GM23338 (cell line): ENCODE measurements at regions not wholly inside any gene's neighbourhood (a gene's known extent, or its start where the extent isn't known, plus 50 kb on each side); places are given as distances from the start of the nearest gene placed in this dataset.
A peak's percentile ranks its signal among the peaks of the same experiment; 100 is the strongest.

Experiments used
- ATAC-seq: fragments of 200-7000 bp; cut with Tn5 transposase; 3 replicates; pipeline ENCODE4 v1.9.1; 2020
- DNase-seq: peaks from one replicate; pipeline ENCODE4 v3.0.0-alpha.2; 2015; ENCODE audit warnings: low spot score
- H2AFZ ChIP-seq: fragments of 200-600 bp; sonication (generic); 2 replicates; pipeline ENCODE4 v1.8.0; 2016; ENCODE audit warnings: antibody characterized with exemption, mild to moderate bottlenecking, moderate library complexity
- H3F3A ChIP-seq: fragments of 200-600 bp; sonication (generic); replicated peaks from 2 replicates; pipeline ENCODE4 v1.8.0; 2017; ENCODE audit warnings: antibody characterized with exemption, mixed run types, low read depth
- H3K27ac ChIP-seq: fragments of 200-600 bp; sonication (generic); 2 replicates; pipeline ENCODE4 v1.6.1; 2016; ENCODE audit warnings: low read depth
- H3K27me3 ChIP-seq: fragments of 200-600 bp; sonication (generic); 2 replicates; pipeline ENCODE4 v1.8.0; 2016; ENCODE audit warnings: mild to moderate bottlenecking, mixed run types, moderate library complexity; ENCODE audit not compliant: insufficient read depth
- H3K36me3 ChIP-seq: fragments of 200-600 bp; sonication (generic); 2 replicates; pipeline ENCODE4 v1.8.0; 2016; ENCODE audit warnings: mild to moderate bottlenecking; ENCODE audit not compliant: insufficient read depth
- H3K4me1 ChIP-seq: fragments of 200-600 bp; sonication (generic); 2 replicates; pipeline ENCODE4 v1.8.0; 2016; ENCODE audit warnings: mild to moderate bottlenecking, moderate library complexity; ENCODE audit not compliant: insufficient read depth
- H3K4me2 ChIP-seq: fragments of 200-600 bp; sonication (generic); 2 replicates; pipeline ENCODE4 v1.7.1; 2017; ENCODE audit warnings: mixed run types
- H3K4me3 ChIP-seq: fragments of 200-600 bp; sonication (generic); 2 replicates; pipeline ENCODE4 v1.6.1; 2016; ENCODE audit warnings: mixed run types
- H3K79me2 ChIP-seq: fragments of 200-600 bp; sonication (generic); replicated peaks from 2 replicates; pipeline ENCODE4 v1.8.0; 2017; ENCODE audit warnings: mild to moderate bottlenecking; ENCODE audit not compliant: insufficient read depth
- H3K9me2 ChIP-seq: fragments of 200-600 bp; sonication (generic); 2 replicates; pipeline ENCODE4 v1.8.0; 2017; ENCODE audit not compliant: insufficient read depth
- H4K20me1 ChIP-seq: fragments of 200-600 bp; sonication (generic); replicated peaks from 2 replicates; pipeline ENCODE4 v1.8.0; 2017; ENCODE audit warnings: mild to moderate bottlenecking; ENCODE audit not compliant: insufficient read depth
- H3K27ac Mint-ChIP-seq: 2 replicates; pipeline ENCODE4 v1.8.0; 2020; ENCODE audit warnings: inconsistent platforms, mild to moderate bottlenecking, moderate library complexity, mixed read lengths
- H3K27me3 Mint-ChIP-seq: 3 replicates; pipeline ENCODE4 v1.8.0; 2022; ENCODE audit warnings: low read depth, mild to moderate bottlenecking, moderate library complexity, mixed read lengths, inconsistent platforms; ENCODE audit not compliant: insufficient read depth, poor library complexity
- H3K36me3 Mint-ChIP-seq: 3 replicates; pipeline ENCODE4 v1.8.0; 2021; ENCODE audit warnings: low read depth, mild to moderate bottlenecking, inconsistent platforms, moderate library complexity, mixed read lengths
- H3K4me1 Mint-ChIP-seq: 3 replicates; pipeline ENCODE4 v1.8.0; 2020; ENCODE audit warnings: mild to moderate bottlenecking, inconsistent platforms, mixed read lengths
- H3K4me3 Mint-ChIP-seq: 3 replicates; pipeline ENCODE4 v1.8.0; 2021; ENCODE audit warnings: moderate library complexity, mild to moderate bottlenecking, inconsistent platforms, mixed read lengths
- H3K9me3 Mint-ChIP-seq: 3 replicates; pipeline ENCODE4 v1.8.0; 2020; ENCODE audit warnings: moderate library complexity, mild to moderate bottlenecking, inconsistent platforms, mixed read lengths
- CREB1 ChIP-seq: fragments of 250-450 bp; sonication (Bioruptor Pico); IDR thresholded peaks from 2 replicates; pipeline ENCODE4 v1.5.0; 2020; ENCODE audit warnings: low read depth, mild to moderate bottlenecking, moderate library complexity
- CTCF ChIP-seq, 2 experiments: fragments of 200-600 bp in 1 of 2; sonication (generic) in 1 of 2; conservative IDR thresholded peaks; 2 replicates each; pipeline versions ENCODE4 v1.5.1 to v1.6.1; 2016 to 2017; ENCODE audit warnings: antibody characterized with exemption in 2 of 2, low read depth in 2 of 2, mild to moderate bottlenecking in 2 of 2, moderate library complexity in 1 of 2
- ETS1 ChIP-seq: IDR thresholded peaks from 2 replicates; pipeline ENCODE4 v1.6.1; 2016; ENCODE audit warnings: antibody characterized with exemption
- EZH2 ChIP-seq: fragments of 200-600 bp; sonication (generic); IDR thresholded peaks from one replicate; pipeline ENCODE4 v1.8.0; 2017; ENCODE audit warnings: antibody characterized with exemption, mild to moderate bottlenecking, low read depth; ENCODE audit not compliant: unreplicated experiment
- EZH2phosphoT487 ChIP-seq: fragments of 200-600 bp; sonication (generic); IDR thresholded peaks from one replicate; pipeline ENCODE4 v1.8.1; 2018; ENCODE audit warnings: antibody characterized with exemption; ENCODE audit not compliant: unreplicated experiment
- NANOG ChIP-seq: IDR thresholded peaks from 2 replicates; pipeline ENCODE4 v1.6.1; 2016; ENCODE audit warnings: antibody characterized with exemption, borderline replicate concordance
- POLR2AphosphoS5 ChIP-seq: IDR thresholded peaks from 2 replicates; pipeline ENCODE4 v1.6.1; 2016; ENCODE audit warnings: antibody characterized with exemption, low read depth
- STAT1 ChIP-seq: IDR thresholded peaks from one replicate; pipeline ENCODE4 v1.6.1; 2016; ENCODE audit warnings: antibody characterized with exemption; ENCODE audit not compliant: unreplicated experiment
- ZNF331 ChIP-seq: fragments of 250-450 bp; sonication (Bioruptor Pico); IDR thresholded peaks from 2 replicates; pipeline ENCODE4 v1.5.0; 2020; ENCODE audit warnings: low read depth, mild to moderate bottlenecking, moderate library complexity
- TF ChIP-seq, protein P1 (sequence below): IDR thresholded peaks from one replicate; pipeline ENCODE4 v1.6.1; 2018; ENCODE audit warnings: antibody characterized with exemption; ENCODE audit not compliant: unreplicated experiment

DNA sequence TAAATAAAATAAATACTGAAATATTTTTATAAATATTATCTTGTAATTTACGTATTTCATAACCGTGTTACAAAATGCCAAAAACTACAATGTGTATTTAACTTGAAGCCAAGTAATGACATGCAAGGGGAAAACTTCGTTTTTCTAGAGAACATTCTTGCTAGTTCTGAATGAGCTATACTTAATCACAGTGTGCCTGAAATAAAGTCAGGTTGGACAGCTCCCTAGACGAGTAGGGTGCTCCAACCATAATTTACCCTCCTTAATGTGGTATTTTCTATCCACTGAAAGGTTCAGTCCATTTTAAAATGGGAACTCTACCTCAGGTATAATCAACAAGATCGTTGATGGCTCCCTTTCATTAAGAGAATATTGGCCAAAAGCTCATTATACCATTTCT, 194.5 kb upstream of the AHR start:
- ATAC-seq (no peak), DNase-seq (no peak)
- Histone ChIP-seq H3K36me3 (no peaks in the 10 kb centered on the region), H3K27ac (no peak overlapping the region), H2AFZ (no peak overlapping the region), H4K20me1 (no peaks in the 10 kb centered on the region), H3K79me2 (no peaks in the 10 kb centered on the region), H3K4me1 (peaks cover 22% of the 10 kb centered on the region), H3K27me3 (no peaks in the 10 kb centered on the region), H3K9me2 (no peaks in the 10 kb centered on the region), H3F3A (no peaks in the 10 kb centered on the region), H3K4me2 (no peak overlapping the region), H3K4me3 (no peak overlapping the region)
- TF ChIP-seq NANOG (no peak), EZH2phosphoT487 (no peak), ZNF331 (CRISPR knock-in tag) (no peak)
- TF ChIP-seq, protein P1, sequence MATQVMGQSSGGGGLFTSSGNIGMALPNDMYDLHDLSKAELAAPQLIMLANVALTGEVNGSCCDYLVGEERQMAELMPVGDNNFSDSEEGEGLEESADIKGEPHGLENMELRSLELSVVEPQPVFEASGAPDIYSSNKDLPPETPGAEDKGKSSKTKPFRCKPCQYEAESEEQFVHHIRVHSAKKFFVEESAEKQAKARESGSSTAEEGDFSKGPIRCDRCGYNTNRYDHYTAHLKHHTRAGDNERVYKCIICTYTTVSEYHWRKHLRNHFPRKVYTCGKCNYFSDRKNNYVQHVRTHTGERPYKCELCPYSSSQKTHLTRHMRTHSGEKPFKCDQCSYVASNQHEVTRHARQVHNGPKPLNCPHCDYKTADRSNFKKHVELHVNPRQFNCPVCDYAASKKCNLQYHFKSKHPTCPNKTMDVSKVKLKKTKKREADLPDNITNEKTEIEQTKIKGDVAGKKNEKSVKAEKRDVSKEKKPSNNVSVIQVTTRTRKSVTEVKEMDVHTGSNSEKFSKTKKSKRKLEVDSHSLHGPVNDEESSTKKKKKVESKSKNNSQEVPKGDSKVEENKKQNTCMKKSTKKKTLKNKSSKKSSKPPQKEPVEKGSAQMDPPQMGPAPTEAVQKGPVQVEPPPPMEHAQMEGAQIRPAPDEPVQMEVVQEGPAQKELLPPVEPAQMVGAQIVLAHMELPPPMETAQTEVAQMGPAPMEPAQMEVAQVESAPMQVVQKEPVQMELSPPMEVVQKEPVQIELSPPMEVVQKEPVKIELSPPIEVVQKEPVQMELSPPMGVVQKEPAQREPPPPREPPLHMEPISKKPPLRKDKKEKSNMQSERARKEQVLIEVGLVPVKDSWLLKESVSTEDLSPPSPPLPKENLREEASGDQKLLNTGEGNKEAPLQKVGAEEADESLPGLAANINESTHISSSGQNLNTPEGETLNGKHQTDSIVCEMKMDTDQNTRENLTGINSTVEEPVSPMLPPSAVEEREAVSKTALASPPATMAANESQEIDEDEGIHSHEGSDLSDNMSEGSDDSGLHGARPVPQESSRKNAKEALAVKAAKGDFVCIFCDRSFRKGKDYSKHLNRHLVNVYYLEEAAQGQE, result peak; percentile 58
- H3K4me1 Mint-ChIP-seq, result peaks cover 28% of the 10 kb centered on the region
- H3K4me3 Mint-ChIP-seq, result no peak overlapping the region
- peaks cover 6% of the 10 kb centered on the region; the same call in 2 of the 3 replicates for H3K9me3 Mint-ChIP-seq
- peaks cover 4% of the 10 kb centered on the region; the same call in 2 of the 3 replicates for H3K36me3 Mint-ChIP-seq
- no peaks in the 10 kb centered on the region for H3K27me3 Mint-ChIP-seq
- H3K27ac Mint-ChIP-seq, result no peak overlapping the region

DNA sequence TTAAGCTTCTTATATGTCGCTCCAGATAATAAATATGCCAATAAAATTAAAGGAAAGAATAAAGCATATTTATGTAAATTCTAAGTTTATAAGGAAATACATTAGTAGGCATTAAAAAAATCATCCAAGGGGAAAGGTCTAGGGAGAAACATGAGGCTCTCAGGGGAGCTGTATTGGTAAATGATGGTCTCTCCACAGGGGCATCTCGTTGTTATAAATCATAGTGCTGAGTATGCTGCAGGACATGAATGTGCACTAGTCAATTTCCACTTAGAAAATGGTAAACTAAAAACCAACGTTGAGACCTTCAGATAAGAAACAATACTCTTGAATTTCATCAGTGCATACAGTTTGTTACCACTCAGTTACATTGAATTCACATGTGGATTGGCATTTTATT, 194.0 kb upstream of the AHR start:
- H4K20me1 ChIP-seq, result no peaks in the 10 kb centered on the region
- Mint-ChIP-seq H3K4me1 (peaks cover 28% of the 10 kb centered on the region), H3K36me3 (peaks cover 4% of the 10 kb centered on the region; the same call in 2 of the 3 replicates), H3K27me3 (no peaks in the 10 kb centered on the region), H3K4me3 (no peak overlapping the region), H3K27ac (no peak overlapping the region), H3K9me3 (peaks cover 6% of the 10 kb centered on the region; the same call in 2 of the 3 replicates)
- no peaks in the 10 kb centered on the region for H3F3A ChIP-seq
- H3K9me2 ChIP-seq, result no peaks in the 10 kb centered on the region
- no peak overlapping the region for H3K4me3 ChIP-seq
- H3K27me3 ChIP-seq, result no peaks in the 10 kb centered on the region
- no peak overlapping the region for H3K27ac ChIP-seq
- no peaks in the 10 kb centered on the region for H3K36me3 ChIP-seq
- DNase-seq (no peak), ATAC-seq (no peak)
- peaks cover 22% of the 10 kb centered on the region for H3K4me1 ChIP-seq
- H3K4me2 ChIP-seq, result no peak overlapping the region
- no peak overlapping the region for H2AFZ ChIP-seq
- no peaks in the 10 kb centered on the region for H3K79me2 ChIP-seq
- TF ChIP-seq, protein P1, result no peak
- TF ChIP-seq EZH2phosphoT487 (no peak), CREB1 (no peak), STAT1 (no peak), ETS1 (no peak), CTCF (conservative IDR thresholded peaks at IDR 0.05; ENCODE audit: low read depth in 2 of 2) (no peak), EZH2 (no peak), ZNF331 (CRISPR knock-in tag) (no peak), POLR2AphosphoS5 (no peak), NANOG (no peak)
